ENCODE measurements at regions not wholly inside any gene's neighbourhood (a gene's known extent, or its start where the extent isn't known, plus 50 kb on each side); places are given as distances from the start of the nearest gene placed in this dataset.

- Histone ChIP-seq H2AFZ (ENCODE audit: low read length) (no peak overlapping the region), H3K4me3 (ENCODE audit: low read length) (no peak overlapping the region), H3K79me2 (ENCODE audit: low read length) (no peaks in the 10 kb centered on the region), H3K4me1 (ENCODE audit: insufficient read depth, low read length) (no peaks in the 10 kb centered on the region), H3K9me3 (ENCODE audit: low read length) (no peaks in the 10 kb centered on the region), H3K9me2 (replicated peaks; ENCODE audit: low read length) (no peaks in the 10 kb centered on the region), H3K36me3 (ENCODE audit: low read depth, low read length) (no peaks in the 10 kb centered on the region), H3K9ac (ENCODE audit: low read length) (no peak overlapping the region), H3K4me2 (ENCODE audit: low read length) (no peak overlapping the region), H3K27ac (ENCODE audit: low read length) (no peak overlapping the region), H3F3A (ENCODE audit: low read length, unreplicated experiment) (no peaks in the 10 kb centered on the region), H4K20me1 (ENCODE audit: low read length) (no peaks in the 10 kb centered on the region), H3K27me3 (ENCODE audit: low read length) (peaks cover 6% of the 10 kb centered on the region; the same call in 1 of the 2 replicates)
- POLR2A ChIA-PET (ENCODE audit: unreplicated experiment), result no interaction called here
- DNase-seq, result no peak
- ATAC-seq, result no peak
- CTCF ChIA-PET, result no interaction called here
- intact Hi-C loops (cut with micrococcal nuclease), result no loop called here
- TF ChIP-seq EZH2 (IDR thresholded peaks at IDR 0.05; ENCODE audit: low read length, unreplicated experiment), result no peak
- TF ChIP-seq, protein P1, sequence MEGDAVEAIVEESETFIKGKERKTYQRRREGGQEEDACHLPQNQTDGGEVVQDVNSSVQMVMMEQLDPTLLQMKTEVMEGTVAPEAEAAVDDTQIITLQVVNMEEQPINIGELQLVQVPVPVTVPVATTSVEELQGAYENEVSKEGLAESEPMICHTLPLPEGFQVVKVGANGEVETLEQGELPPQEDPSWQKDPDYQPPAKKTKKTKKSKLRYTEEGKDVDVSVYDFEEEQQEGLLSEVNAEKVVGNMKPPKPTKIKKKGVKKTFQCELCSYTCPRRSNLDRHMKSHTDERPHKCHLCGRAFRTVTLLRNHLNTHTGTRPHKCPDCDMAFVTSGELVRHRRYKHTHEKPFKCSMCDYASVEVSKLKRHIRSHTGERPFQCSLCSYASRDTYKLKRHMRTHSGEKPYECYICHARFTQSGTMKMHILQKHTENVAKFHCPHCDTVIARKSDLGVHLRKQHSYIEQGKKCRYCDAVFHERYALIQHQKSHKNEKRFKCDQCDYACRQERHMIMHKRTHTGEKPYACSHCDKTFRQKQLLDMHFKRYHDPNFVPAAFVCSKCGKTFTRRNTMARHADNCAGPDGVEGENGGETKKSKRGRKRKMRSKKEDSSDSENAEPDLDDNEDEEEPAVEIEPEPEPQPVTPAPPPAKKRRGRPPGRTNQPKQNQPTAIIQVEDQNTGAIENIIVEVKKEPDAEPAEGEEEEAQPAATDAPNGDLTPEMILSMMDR (conservative IDR thresholded peaks at IDR 0.05; ENCODE audit: low read depth, low read length), result no peak
- BruUV-seq (replicated peaks), result no TSS peak
These were observed 125.6 kb upstream of the HS6ST1 start for GRCh38 chr2:128444121-128444771.

GRCh38 chr2:128444816-128445522 is 126.3 kb upstream of the HS6ST1 start:
- no peaks in the 10 kb centered on the region for H4K20me1 ChIP-seq (ENCODE audit: low read length)
- H2AFZ ChIP-seq (ENCODE audit: low read length), result no peak overlapping the region
- H3F3A ChIP-seq (ENCODE audit: low read length, unreplicated experiment), result no peaks in the 10 kb centered on the region
- DNase-seq (no peak), ATAC-seq (no peak)
- no peaks in the 10 kb centered on the region for H3K4me1 ChIP-seq (ENCODE audit: insufficient read depth, low read length)
- no peaks in the 10 kb centered on the region for H3K36me3 ChIP-seq (ENCODE audit: low read depth, low read length)
- H3K4me2 ChIP-seq (ENCODE audit: low read length), result no peak overlapping the region
- TF ChIP-seq, protein P1 (conservative IDR thresholded peaks at IDR 0.05; ENCODE audit: low read depth, low read length), result no peak
- TF ChIP-seq EZH2phosphoT487 (IDR thresholded peaks at IDR 0.05; ENCODE audit: borderline replicate concordance, low read length), result no peak
- H3K9ac ChIP-seq (ENCODE audit: low read length), result no peak overlapping the region
- H3K4me3 ChIP-seq (ENCODE audit: low read length), result no peak overlapping the region
- H3K27ac ChIP-seq (ENCODE audit: low read length), result no peak overlapping the region
- no peaks in the 10 kb centered on the region for H3K9me2 ChIP-seq (replicated peaks; ENCODE audit: low read length)
- POLR2A ChIA-PET (ENCODE audit: unreplicated experiment), result no interaction called here
- CTCF ChIA-PET, result no interaction called here
- no peaks in the 10 kb centered on the region for H3K79me2 ChIP-seq (ENCODE audit: low read length)
- peaks cover 6% of the 10 kb centered on the region; the same call in 1 of the 2 replicates for H3K27me3 ChIP-seq (ENCODE audit: low read length)
- no TSS peak for BruUV-seq (replicated peaks)
- no peaks in the 10 kb centered on the region for H3K9me3 ChIP-seq (ENCODE audit: low read length)
- intact Hi-C loops (cut with micrococcal nuclease), result no loop called here

- no TSS peak for BruUV-seq (replicated peaks)
These were observed 126.8 kb upstream of the HS6ST1 start for GRCh38 chr2:128445523-128445900.

More at GRCh38 chr2:128445523-128445900, 126.8 kb upstream of the HS6ST1 start:
- ChIA-PET POLR2A (ENCODE audit: unreplicated experiment) (interaction anchor here (0.6 kb wide), 1 partner anchor 31 kb away, joined by 3 read pairs; no protein-coding TSS in a partner anchor), CTCF (interaction anchor here (0.6 kb wide), 1 partner anchor 166 kb away, joined by 8 read pairs; no protein-coding TSS in a partner anchor)
- H3K27ac ChIP-seq (ENCODE audit: low read length), result no peak overlapping the region
- no peak overlapping the region for H2AFZ ChIP-seq (ENCODE audit: low read length)
- H3K27me3 ChIP-seq (ENCODE audit: low read length), result peaks cover 6% of the 10 kb centered on the region; the same call in 1 of the 2 replicates
- H3K36me3 ChIP-seq (ENCODE audit: low read depth, low read length), result no peaks in the 10 kb centered on the region
- H3K4me2 ChIP-seq (ENCODE audit: low read length), result no peak overlapping the region
- no peak for DNase-seq
- H3K4me3 ChIP-seq (ENCODE audit: low read length), result no peak overlapping the region
- H3F3A ChIP-seq (ENCODE audit: low read length, unreplicated experiment), result no peaks in the 10 kb centered on the region
- no peak for TF ChIP-seq EZH2 (IDR thresholded peaks at IDR 0.05; ENCODE audit: low read length, unreplicated experiment)
- TF ChIP-seq, protein P1 (conservative IDR thresholded peaks at IDR 0.05; ENCODE audit: low read depth, low read length), result no peak
- no peak for TF ChIP-seq EZH2phosphoT487 (IDR thresholded peaks at IDR 0.05; ENCODE audit: borderline replicate concordance, low read length)
- H3K4me1 ChIP-seq (ENCODE audit: insufficient read depth, low read length), result no peaks in the 10 kb centered on the region
- H4K20me1 ChIP-seq (ENCODE audit: low read length), result no peaks in the 10 kb centered on the region
- ATAC-seq, result no peak
- no peaks in the 10 kb centered on the region for H3K9me3 ChIP-seq (ENCODE audit: low read length)
- no peaks in the 10 kb centered on the region for H3K9me2 ChIP-seq (replicated peaks; ENCODE audit: low read length)
- no peaks in the 10 kb centered on the region for H3K79me2 ChIP-seq (ENCODE audit: low read length)
- intact Hi-C loops (cut with micrococcal nuclease), result no loop called here
- no peak overlapping the region for H3K9ac ChIP-seq (ENCODE audit: low read length)
